Mucosa of descending colon (tissue), 3 donors: ENCODE measurements at regions not wholly inside any gene's neighbourhood (a gene's known extent, or its start where the extent isn't known, plus 50 kb on each side); places are given as distances from the start of the nearest gene placed in this dataset.
A peak's percentile ranks its signal among the peaks of the same experiment; 100 is the strongest.
"Not testable (repeated sequence)": the region's sequence is repeated elsewhere in the genome, so short reads cannot be mapped to it uniquely, and the experiment has no call there.

Experiments used
- ATAC-seq: fragments of 200-7000 bp; cut with Tn5 transposase; one replicate; pipeline ENCODE4 v1.9.1; 2020; ENCODE audit warnings: mild to moderate bottlenecking, moderate library complexity
- DNase-seq, 3 donors: peaks; one replicate each; pipeline ENCODE4 v3.0.0-alpha.2; 2020
- H3K36me3 ChIP-seq: fragments of 200-600 bp; one replicate; pipeline ENCODE4 v1.8.0; 2021; ENCODE audit warnings: low read depth, mild to moderate bottlenecking
- H3K4me1 ChIP-seq: fragments of 200-600 bp; one replicate; pipeline ENCODE4 v1.8.0; 2021; ENCODE audit warnings: low read depth, mild to moderate bottlenecking
- H3K4me3 ChIP-seq: fragments of 200-600 bp; one replicate; pipeline ENCODE4 v1.8.0; 2021; ENCODE audit warnings: mild to moderate bottlenecking
- H3K9me3 ChIP-seq: fragments of 200-600 bp; one replicate; pipeline ENCODE4 v1.8.0; 2021; ENCODE audit warnings: mild to moderate bottlenecking
- CTCF ChIP-seq: fragments of 200-600 bp; IDR thresholded peaks from one replicate; pipeline ENCODE4 v1.8.0; 2022; ENCODE audit warnings: antibody characterized with exemption, mild to moderate bottlenecking
- intact Hi-C, 2 donors: fragments of 100-400 bp; cut with DNase I in 1 of 2; cut with micrococcal nuclease in 1 of 2; formaldehyde crosslinking; loops; one replicate each; pipeline versions ENCODE4 v1.11.0 to v1.11.1; 2022; cut with DNase I, micrococcal nuclease
- donor health status: DM: no; HTN: no; CAD: no; lungs with moderate emphysema.
- donor health status: DM: no; HTN: no; CAD: no.
- donor health status: DM: no; HTN: yes; CAD: no.

DNA sequence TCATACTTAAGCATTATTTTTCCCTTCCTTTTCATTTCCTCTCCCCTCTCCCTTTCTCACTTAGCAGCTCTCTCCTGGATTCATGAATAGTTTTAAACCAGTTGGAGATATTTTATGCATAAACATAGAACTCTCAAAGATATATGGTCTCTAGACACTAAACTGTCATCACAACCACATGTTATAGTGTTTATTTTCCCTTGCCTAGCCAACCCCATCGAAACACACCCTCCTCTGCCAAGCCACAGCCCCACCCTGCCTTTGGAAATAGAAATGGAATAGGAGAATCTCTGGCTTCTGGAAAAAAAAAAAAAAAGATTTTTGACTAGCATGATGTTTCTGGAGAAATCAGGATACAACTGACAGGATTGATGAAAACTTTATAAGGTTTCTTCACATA is 64.8 kb upstream of the RBPJ start:
- intact Hi-C loops: no loop called here
- Histone ChIP-seq H3K4me3 (no peak overlapping the region), H3K4me1 (peaks cover 3% of the 10 kb centered on the region), H3K36me3 (no peaks in the 10 kb centered on the region), H3K9me3 (no peaks in the 10 kb centered on the region)
- DNase-seq (no peak), ATAC-seq (peak; percentile 65)
- no peak for TF ChIP-seq CTCF

DNA sequence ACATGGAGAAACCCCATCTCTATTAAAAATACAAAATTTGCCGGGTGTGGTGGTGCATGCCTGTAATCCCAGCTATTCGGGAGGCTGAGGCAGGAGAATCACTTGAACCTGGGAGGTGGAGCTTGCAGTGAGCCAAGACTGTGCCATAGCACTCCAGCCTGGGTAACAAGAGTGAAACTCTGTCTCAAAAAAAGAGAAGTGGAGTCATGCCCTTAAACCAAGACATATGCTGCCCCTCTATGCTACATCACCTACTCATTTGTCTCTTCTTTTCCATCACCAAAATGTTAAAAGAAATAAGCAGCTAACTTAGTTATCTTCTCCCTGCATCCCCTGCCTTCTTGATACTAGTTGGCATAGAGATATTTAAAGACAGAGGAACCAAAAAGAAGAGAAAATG is 63.4 kb upstream of the RBPJ start:
- ATAC-seq, H3K4me1 ChIP-seq, H3K9me3 ChIP-seq, DNase-seq, H3K36me3 ChIP-seq, intact Hi-C loops, H3K4me3 ChIP-seq: not testable (repeated sequence)

DNA sequence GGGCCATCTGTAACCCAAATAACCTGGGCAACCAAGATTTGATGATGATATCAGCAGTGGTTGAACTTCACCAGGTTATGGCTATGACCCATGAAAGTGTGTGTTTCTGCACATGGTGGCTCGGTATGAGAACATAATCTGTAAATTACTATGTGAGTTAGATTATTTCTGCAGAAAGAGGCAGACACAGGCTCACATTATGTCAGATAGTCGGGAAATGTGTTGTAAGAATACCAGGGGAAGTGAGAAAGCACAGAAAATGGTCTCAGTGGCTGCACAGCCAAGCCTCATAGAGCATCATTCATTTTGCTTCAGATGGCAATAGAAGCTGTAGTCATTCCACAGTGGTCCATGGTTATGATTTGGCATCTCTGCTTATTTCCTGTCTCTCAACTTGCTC is 63.0 kb upstream of the RBPJ start:
- intact Hi-C loops: no loop called here
- no peak overlapping the region for H3K4me3 ChIP-seq
- no peak for ATAC-seq

GRCh38 chr4:26260571-26260970 is 60.2 kb upstream of the RBPJ start:
- intact Hi-C loops: no loop called here
- Histone ChIP-seq H3K36me3 (no peaks in the 10 kb centered on the region), H3K4me1 (peaks cover 3% of the 10 kb centered on the region), H3K4me3 (no peak overlapping the region), H3K9me3 (no peaks in the 10 kb centered on the region)
- no peak for TF ChIP-seq CTCF
- DNase-seq (no peak), ATAC-seq (no peak)

More for the DNA sequence above, 63.0 kb upstream of the RBPJ start:
- TF ChIP-seq CTCF: no peak
- Histone ChIP-seq H3K36me3 (no peaks in the 10 kb centered on the region), H3K9me3 (no peaks in the 10 kb centered on the region), H3K4me1 (peaks cover 3% of the 10 kb centered on the region)
- DNase-seq: no peak

DNA sequence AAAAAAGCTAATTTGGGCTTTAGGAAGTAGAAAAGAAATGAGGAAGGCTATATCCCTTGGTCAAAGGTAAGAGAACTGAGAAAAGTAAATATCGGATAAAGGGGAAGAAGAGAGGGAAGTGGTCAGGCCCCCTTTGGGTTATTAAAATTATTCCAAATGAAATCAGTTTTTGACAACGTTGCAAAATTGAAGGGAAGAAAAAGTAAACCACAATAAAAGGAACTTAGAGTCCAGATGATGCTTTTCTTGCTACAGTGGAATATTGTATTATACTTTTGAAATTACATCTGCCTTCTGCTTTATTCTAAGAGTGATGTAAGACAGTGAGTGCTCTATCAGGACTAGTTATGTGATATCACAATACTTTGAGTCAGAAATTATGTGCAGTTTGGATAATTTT is 59.4 kb upstream of the RBPJ start:
- peaks cover 3% of the 10 kb centered on the region for H3K4me1 ChIP-seq
- H3K9me3 ChIP-seq: no peaks in the 10 kb centered on the region
- ATAC-seq (no peak), DNase-seq (no peak)
- TF ChIP-seq CTCF: no peak
- intact Hi-C loops: no loop called here
- no peaks in the 10 kb centered on the region for H3K36me3 ChIP-seq
- no peak overlapping the region for H3K4me3 ChIP-seq

GRCh38 chr4:26263165-26263564 is 57.6 kb upstream of the RBPJ start:
- intact Hi-C loops: no loop called here
- no peaks in the 10 kb centered on the region for H3K4me1 ChIP-seq
- ATAC-seq (peak; percentile 81), DNase-seq (peak in 1 of 3 donors; percentile 21)
- H3K9me3 ChIP-seq: no peaks in the 10 kb centered on the region
- TF ChIP-seq CTCF: no peak
- H3K36me3 ChIP-seq: no peaks in the 10 kb centered on the region
- H3K4me3 ChIP-seq: no peak overlapping the region
